ENCODE measurements at regions not wholly inside any gene's neighbourhood (a gene's known extent, or its start where the extent isn't known, plus 50 kb on each side); places are given as distances from the start of the nearest gene placed in this dataset.
"Not testable (repeated sequence)": the region's sequence is repeated elsewhere in the genome, so short reads cannot be mapped to it uniquely, and the experiment has no call there.

- Histone ChIP-seq H3K27ac (ENCODE audit: low read depth, low read length) (no peak overlapping the region), H3K79me2 (ENCODE audit: control insufficient read depth, low read length) (no peaks in the 10 kb centered on the region), H3K9me2 (replicated peaks; ENCODE audit: control insufficient read depth, low read length) (no peaks in the 10 kb centered on the region), H3K4me3 (ENCODE audit: low read length) (no peak overlapping the region), H3K27me3 (ENCODE audit: control insufficient read depth, low read length) (peaks cover 3% of the 10 kb centered on the region; the same call in 1 of the 2 replicates), H3F3A (ENCODE audit: control insufficient read depth, insufficient read depth) (no peaks in the 10 kb centered on the region), H3K4me1 (ENCODE audit: control insufficient read depth, low read length) (no peaks in the 10 kb centered on the region), H3K36me3 (ENCODE audit: control insufficient read depth, low read length) (no peaks in the 10 kb centered on the region), H3K4me2 (ENCODE audit: low read length) (no peak overlapping the region), H3K9me3 (ENCODE audit: control insufficient read depth, insufficient read depth, low read length) (no peaks in the 10 kb centered on the region), H4K20me1 (ENCODE audit: control insufficient read depth, insufficient read depth, low read depth, low read length) (no peaks in the 10 kb centered on the region)
- TF ChIP-seq, protein P1, sequence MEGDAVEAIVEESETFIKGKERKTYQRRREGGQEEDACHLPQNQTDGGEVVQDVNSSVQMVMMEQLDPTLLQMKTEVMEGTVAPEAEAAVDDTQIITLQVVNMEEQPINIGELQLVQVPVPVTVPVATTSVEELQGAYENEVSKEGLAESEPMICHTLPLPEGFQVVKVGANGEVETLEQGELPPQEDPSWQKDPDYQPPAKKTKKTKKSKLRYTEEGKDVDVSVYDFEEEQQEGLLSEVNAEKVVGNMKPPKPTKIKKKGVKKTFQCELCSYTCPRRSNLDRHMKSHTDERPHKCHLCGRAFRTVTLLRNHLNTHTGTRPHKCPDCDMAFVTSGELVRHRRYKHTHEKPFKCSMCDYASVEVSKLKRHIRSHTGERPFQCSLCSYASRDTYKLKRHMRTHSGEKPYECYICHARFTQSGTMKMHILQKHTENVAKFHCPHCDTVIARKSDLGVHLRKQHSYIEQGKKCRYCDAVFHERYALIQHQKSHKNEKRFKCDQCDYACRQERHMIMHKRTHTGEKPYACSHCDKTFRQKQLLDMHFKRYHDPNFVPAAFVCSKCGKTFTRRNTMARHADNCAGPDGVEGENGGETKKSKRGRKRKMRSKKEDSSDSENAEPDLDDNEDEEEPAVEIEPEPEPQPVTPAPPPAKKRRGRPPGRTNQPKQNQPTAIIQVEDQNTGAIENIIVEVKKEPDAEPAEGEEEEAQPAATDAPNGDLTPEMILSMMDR (IDR thresholded peaks at IDR 0.05; ENCODE audit: low read depth, low read length, poor library complexity, severe bottlenecking): no peak
- no peak for TF ChIP-seq EZH2phosphoT487 (IDR thresholded peaks at IDR 0.05; ENCODE audit: borderline replicate concordance, low read length)
These were observed 68.7 kb downstream of the MSX2 start for GRCh38 chr5:174793076-174793475.

GRCh38 chr5:174792265-174792664, 67.9 kb downstream of the MSX2 start:
- not testable (repeated sequence) for H3K9me3 ChIP-seq (ENCODE audit: control insufficient read depth, insufficient read depth, low read length); H3K4me1 ChIP-seq (ENCODE audit: control insufficient read depth, low read length); H3K4me3 ChIP-seq (ENCODE audit: low read length); H3K79me2 ChIP-seq (ENCODE audit: control insufficient read depth, low read length); H3K27me3 ChIP-seq (ENCODE audit: control insufficient read depth, low read length); H4K20me1 ChIP-seq (ENCODE audit: control insufficient read depth, insufficient read depth, low read depth, low read length); H3K36me3 ChIP-seq (ENCODE audit: control insufficient read depth, low read length); H3K9me2 ChIP-seq (replicated peaks; ENCODE audit: control insufficient read depth, low read length); H3F3A ChIP-seq (ENCODE audit: control insufficient read depth, insufficient read depth); H3K27ac ChIP-seq (ENCODE audit: low read depth, low read length); H3K4me2 ChIP-seq (ENCODE audit: low read length)

- Histone ChIP-seq H3K36me3 (ENCODE audit: control insufficient read depth, low read length) (no peaks in the 10 kb centered on the region), H3K9me3 (ENCODE audit: control insufficient read depth, insufficient read depth, low read length) (no peaks in the 10 kb centered on the region), H4K20me1 (ENCODE audit: control insufficient read depth, insufficient read depth, low read depth, low read length) (no peaks in the 10 kb centered on the region), H3K9me2 (replicated peaks; ENCODE audit: control insufficient read depth, low read length) (no peaks in the 10 kb centered on the region), H3K79me2 (ENCODE audit: control insufficient read depth, low read length) (no peaks in the 10 kb centered on the region), H3K4me2 (ENCODE audit: low read length) (no peak overlapping the region), H3K4me3 (ENCODE audit: low read length) (no peak overlapping the region), H3K4me1 (ENCODE audit: control insufficient read depth, low read length) (no peaks in the 10 kb centered on the region), H3F3A (ENCODE audit: control insufficient read depth, insufficient read depth) (no peaks in the 10 kb centered on the region), H3K27me3 (ENCODE audit: control insufficient read depth, low read length) (peaks cover 3% of the 10 kb centered on the region; the same call in 1 of the 2 replicates), H3K27ac (ENCODE audit: low read depth, low read length) (no peak overlapping the region)
- no peak for TF ChIP-seq EZH2phosphoT487 (IDR thresholded peaks at IDR 0.05; ENCODE audit: borderline replicate concordance, low read length)
- TF ChIP-seq, protein P1 (IDR thresholded peaks at IDR 0.05; ENCODE audit: low read depth, low read length, poor library complexity, severe bottlenecking): no peak
These were observed 66.5 kb downstream of the MSX2 start for GRCh38 chr5:174790906-174791305.

- Histone ChIP-seq H3K4me2 (ENCODE audit: low read length) (no peak overlapping the region), H3K36me3 (ENCODE audit: control insufficient read depth, low read length) (no peaks in the 10 kb centered on the region), H3K9me2 (replicated peaks; ENCODE audit: control insufficient read depth, low read length) (no peaks in the 10 kb centered on the region), H3K27me3 (ENCODE audit: control insufficient read depth, low read length) (no peaks in the 10 kb centered on the region), H4K20me1 (ENCODE audit: control insufficient read depth, insufficient read depth, low read depth, low read length) (no peaks in the 10 kb centered on the region), H3F3A (ENCODE audit: control insufficient read depth, insufficient read depth) (no peaks in the 10 kb centered on the region), H3K79me2 (ENCODE audit: control insufficient read depth, low read length) (no peaks in the 10 kb centered on the region), H3K4me3 (ENCODE audit: low read length) (no peak overlapping the region), H3K27ac (ENCODE audit: low read depth, low read length) (no peak overlapping the region), H3K9me3 (ENCODE audit: control insufficient read depth, insufficient read depth, low read length) (no peaks in the 10 kb centered on the region), H3K4me1 (ENCODE audit: control insufficient read depth, low read length) (no peaks in the 10 kb centered on the region)
- TF ChIP-seq EZH2phosphoT487 (IDR thresholded peaks at IDR 0.05; ENCODE audit: borderline replicate concordance, low read length): no peak
- TF ChIP-seq, protein P1 (IDR thresholded peaks at IDR 0.05; ENCODE audit: low read depth, low read length, poor library complexity, severe bottlenecking): no peak
These were observed 65.2 kb downstream of the MSX2 start for GRCh38 chr5:174789596-174789995.

Measured in DOHH2 (cell line).